ENCODE measurements at regions not wholly inside any gene's neighbourhood (a gene's known extent, or its start where the extent isn't known, plus 50 kb on each side); places are given as distances from the start of the nearest gene placed in this dataset.

- H3K27me3 Mint-ChIP-seq (ENCODE audit: unreplicated experiment), result peaks cover 3% of the 10 kb centered on the region
- H3K4me1 Mint-ChIP-seq (ENCODE audit: unreplicated experiment), result peaks cover 9% of the 10 kb centered on the region
- DNase-seq (ENCODE audit: extremely low spot score, unreplicated experiment), result no peak
- no peak overlapping the region for H3K4me3 Mint-ChIP-seq (ENCODE audit: unreplicated experiment)
- no peak for TF ChIP-seq CTCF (IDR thresholded peaks at IDR 0.05)
- H3K36me3 Mint-ChIP-seq (ENCODE audit: unreplicated experiment), result no peaks in the 10 kb centered on the region
- peaks cover 11% of the 10 kb centered on the region for H3K9me3 Mint-ChIP-seq (ENCODE audit: unreplicated experiment)
- H3K27ac Mint-ChIP-seq (ENCODE audit: unreplicated experiment), result no peak overlapping the region
Observed at GRCh38 chr6:16872543-16873235, 111.4 kb upstream of the ATXN1 start.

GRCh38 chr6:16871047-16871446 is 109.8 kb upstream of the ATXN1 start:
- Mint-ChIP-seq H3K4me3 (ENCODE audit: unreplicated experiment) (no peak overlapping the region), H3K36me3 (ENCODE audit: unreplicated experiment) (no peaks in the 10 kb centered on the region), H3K27ac (ENCODE audit: unreplicated experiment) (no peak overlapping the region), H3K4me1 (ENCODE audit: unreplicated experiment) (peaks cover 9% of the 10 kb centered on the region), H3K27me3 (ENCODE audit: unreplicated experiment) (peaks cover 3% of the 10 kb centered on the region), H3K9me3 (ENCODE audit: unreplicated experiment) (peaks cover under 1% of the 10 kb centered on the region)
- TF ChIP-seq CTCF (IDR thresholded peaks at IDR 0.05), result no peak
- no peak for DNase-seq (ENCODE audit: extremely low spot score, unreplicated experiment)

- Mint-ChIP-seq H3K4me1 (ENCODE audit: unreplicated experiment) (peaks cover 9% of the 10 kb centered on the region), H3K4me3 (ENCODE audit: unreplicated experiment) (no peak overlapping the region), H3K27me3 (ENCODE audit: unreplicated experiment) (no peaks in the 10 kb centered on the region), H3K9me3 (ENCODE audit: unreplicated experiment) (no peaks in the 10 kb centered on the region), H3K36me3 (ENCODE audit: unreplicated experiment) (no peaks in the 10 kb centered on the region), H3K27ac (ENCODE audit: unreplicated experiment) (no peak overlapping the region)
- no peak for DNase-seq (ENCODE audit: extremely low spot score, unreplicated experiment)
- TF ChIP-seq CTCF (IDR thresholded peaks at IDR 0.05), result no peak
Observed at GRCh38 chr6:16868968-16869367, 107.7 kb upstream of the ATXN1 start.

- peaks cover 3% of the 10 kb centered on the region for H3K4me1 Mint-ChIP-seq (ENCODE audit: unreplicated experiment)
- no peaks in the 10 kb centered on the region for H3K36me3 Mint-ChIP-seq (ENCODE audit: unreplicated experiment)
- no peak for TF ChIP-seq CTCF (IDR thresholded peaks at IDR 0.05)
- no peaks in the 10 kb centered on the region for H3K9me3 Mint-ChIP-seq (ENCODE audit: unreplicated experiment)
- H3K27me3 Mint-ChIP-seq (ENCODE audit: unreplicated experiment), result no peaks in the 10 kb centered on the region
- no peak overlapping the region for H3K4me3 Mint-ChIP-seq (ENCODE audit: unreplicated experiment)
- no peak overlapping the region for H3K27ac Mint-ChIP-seq (ENCODE audit: unreplicated experiment)
- no peak for DNase-seq (ENCODE audit: extremely low spot score, unreplicated experiment)
Observed at GRCh38 chr6:16857969-16858592, 96.8 kb upstream of the ATXN1 start.

GRCh38 chr6:16855460-16855859 is 94.2 kb upstream of the ATXN1 start:
- Mint-ChIP-seq H3K4me3 (ENCODE audit: unreplicated experiment) (no peak overlapping the region), H3K27me3 (ENCODE audit: unreplicated experiment) (no peaks in the 10 kb centered on the region), H3K27ac (ENCODE audit: unreplicated experiment) (no peak overlapping the region), H3K36me3 (ENCODE audit: unreplicated experiment) (no peaks in the 10 kb centered on the region), H3K4me1 (ENCODE audit: unreplicated experiment) (peaks cover 16% of the 10 kb centered on the region), H3K9me3 (ENCODE audit: unreplicated experiment) (no peaks in the 10 kb centered on the region)
- TF ChIP-seq CTCF (IDR thresholded peaks at IDR 0.05), result no peak
- no peak for DNase-seq (ENCODE audit: extremely low spot score, unreplicated experiment)
